SK-N-SH treated with all-trans-retinoic acid at 6 μM for 48 hours (cell line): ENCODE measurements at regions not wholly inside any gene's neighbourhood (a gene's known extent, or its start where the extent isn't known, plus 50 kb on each side); places are given as distances from the start of the nearest gene placed in this dataset.

ENCODE experiments used
- CSRNP3 ChIP-seq: fragments of 250-450 bp; sonication (Bioruptor Pico); IDR thresholded peaks from 2 replicates; pipeline ENCODE4 v1.5.1; 2021; ENCODE audit warnings: mild to moderate bottlenecking, moderate library complexity
- TOX ChIP-seq: fragments of 250-450 bp; sonication (Bioruptor Pico); IDR thresholded peaks from 2 replicates; pipeline ENCODE4 v1.8.0; 2021; ENCODE audit warnings: mild to moderate bottlenecking, moderate library complexity, borderline replicate concordance
- ZFP30 ChIP-seq: fragments of 450-650 bp; formaldehyde crosslinking; IDR thresholded peaks from 2 replicates; pipeline ENCODE4 v1.5.0; 2022; ENCODE audit warnings: mild to moderate bottlenecking, moderate library complexity
- TF ChIP-seq, protein P1 (sequence below): fragments of 250-450 bp; sonication (Bioruptor Pico); IDR thresholded peaks from 2 replicates; pipeline ENCODE4 v1.5.1; 2020; ENCODE audit warnings: low read depth, mild to moderate bottlenecking, moderate library complexity

- TF ChIP-seq TOX (CRISPR knock-in tag) (no peak), ZFP30 (CRISPR knock-in tag) (no peak), CSRNP3 (CRISPR knock-in tag) (no peak)
- TF ChIP-seq, protein P1, sequence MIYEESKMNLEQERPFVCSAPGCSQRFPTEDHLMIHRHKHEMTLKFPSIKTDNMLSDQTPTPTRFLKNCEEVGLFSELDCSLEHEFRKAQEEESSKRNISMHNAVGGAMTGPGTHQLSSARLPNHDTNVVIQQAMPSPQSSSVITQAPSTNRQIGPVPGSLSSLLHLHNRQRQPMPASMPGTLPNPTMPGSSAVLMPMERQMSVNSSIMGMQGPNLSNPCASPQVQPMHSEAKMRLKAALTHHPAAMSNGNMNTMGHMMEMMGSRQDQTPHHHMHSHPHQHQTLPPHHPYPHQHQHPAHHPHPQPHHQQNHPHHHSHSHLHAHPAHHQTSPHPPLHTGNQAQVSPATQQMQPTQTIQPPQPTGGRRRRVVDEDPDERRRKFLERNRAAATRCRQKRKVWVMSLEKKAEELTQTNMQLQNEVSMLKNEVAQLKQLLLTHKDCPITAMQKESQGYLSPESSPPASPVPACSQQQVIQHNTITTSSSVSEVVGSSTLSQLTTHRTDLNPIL (CRISPR knock-in tag), result no peak
These were observed 328.9 kb downstream of the TDRD15 start for GRCh38 chr2:21452678-21453077.
